Hypothalamus (tissue), 51 donors: ENCODE measurements at regions not wholly inside any gene's neighbourhood (a gene's known extent, or its start where the extent isn't known, plus 50 kb on each side); places are given as distances from the start of the nearest gene placed in this dataset.

Experiments
- DNase-seq, 51 donors: peaks; one replicate each; lab custom pipeline; 2025; lab: John Stamatoyannopoulos, UW

DNA sequence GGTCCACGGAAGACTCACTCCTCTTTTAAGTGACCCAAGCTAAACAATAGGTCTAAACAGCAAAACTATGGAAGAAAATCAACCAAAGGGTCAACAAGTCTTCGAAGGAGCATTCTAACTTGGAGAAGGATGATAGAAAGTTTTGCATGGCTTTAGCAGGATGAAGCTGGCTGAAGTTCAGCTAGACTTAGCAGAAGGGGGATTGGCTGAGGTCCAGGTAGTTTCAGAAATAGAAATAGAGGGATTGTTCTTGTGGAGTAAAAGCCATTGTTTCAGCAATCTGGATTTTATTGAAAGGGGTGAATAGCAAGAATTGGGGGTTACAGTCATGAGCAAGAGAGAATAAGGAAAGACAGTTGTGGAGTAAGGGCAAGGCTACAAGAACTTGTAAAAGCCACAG, 84.7 kb upstream of the TSPAN8 start:
- no peak for DNase-seq

DNA sequence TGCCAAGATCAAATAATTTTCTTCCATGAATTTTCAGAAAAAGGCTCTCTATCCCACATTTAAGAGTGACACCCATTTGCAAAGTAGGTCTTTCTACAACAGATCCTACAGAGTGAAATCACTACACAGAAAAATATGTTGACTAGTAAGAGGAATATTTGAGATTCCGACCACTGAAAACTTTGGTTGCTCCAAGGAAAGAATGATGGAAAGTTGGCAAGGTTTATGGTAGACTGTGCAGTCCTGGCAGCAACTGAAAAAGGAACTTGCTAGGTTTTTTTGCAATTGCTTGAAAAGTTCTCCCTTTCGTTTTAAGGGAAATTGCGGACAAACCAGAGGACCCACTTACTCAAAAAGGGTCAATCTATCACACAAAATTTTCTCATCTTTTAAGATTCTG, 83.1 kb upstream of the TSPAN8 start:
- DNase-seq: no peak

DNA sequence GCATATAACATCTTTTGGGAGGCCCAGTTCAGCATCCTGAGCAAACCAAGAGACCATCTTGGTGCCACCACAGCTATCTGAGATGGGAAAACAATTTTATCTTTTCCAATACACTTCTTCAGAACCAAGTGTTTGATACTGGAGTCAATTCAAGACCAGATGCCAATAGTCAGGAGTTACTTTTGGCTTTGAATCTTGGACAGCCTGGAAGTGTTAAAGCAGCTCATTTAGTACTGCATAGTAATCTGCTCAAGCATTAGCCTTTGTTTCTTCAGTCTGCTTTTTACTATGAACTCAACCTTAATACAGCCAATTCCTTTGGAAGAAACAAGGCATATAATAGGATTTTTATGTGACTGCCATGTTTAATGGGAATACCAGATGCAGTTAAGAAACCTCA, 81.9 kb upstream of the TSPAN8 start:
- DNase-seq: no peak

DNA sequence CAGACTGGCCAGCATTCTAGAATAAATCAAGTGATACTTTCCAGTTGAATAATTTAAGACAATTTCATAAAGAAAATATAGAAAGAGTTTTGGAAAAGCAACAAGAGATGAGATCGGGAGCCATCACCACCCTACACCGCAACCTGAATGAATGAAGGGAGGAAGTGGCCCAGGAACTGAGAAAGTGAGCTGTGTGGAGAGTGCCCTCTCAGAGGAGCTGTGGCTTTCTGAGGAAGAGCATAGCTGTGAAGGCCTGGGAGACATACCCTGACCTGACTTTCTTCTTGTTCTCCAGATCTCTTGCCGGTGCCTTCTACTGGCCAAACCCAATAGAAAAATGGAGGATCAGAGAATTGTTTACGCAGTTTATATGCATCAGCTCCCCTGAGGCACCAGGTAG, 79.3 kb upstream of the TSPAN8 start:
- no peak for DNase-seq

DNA sequence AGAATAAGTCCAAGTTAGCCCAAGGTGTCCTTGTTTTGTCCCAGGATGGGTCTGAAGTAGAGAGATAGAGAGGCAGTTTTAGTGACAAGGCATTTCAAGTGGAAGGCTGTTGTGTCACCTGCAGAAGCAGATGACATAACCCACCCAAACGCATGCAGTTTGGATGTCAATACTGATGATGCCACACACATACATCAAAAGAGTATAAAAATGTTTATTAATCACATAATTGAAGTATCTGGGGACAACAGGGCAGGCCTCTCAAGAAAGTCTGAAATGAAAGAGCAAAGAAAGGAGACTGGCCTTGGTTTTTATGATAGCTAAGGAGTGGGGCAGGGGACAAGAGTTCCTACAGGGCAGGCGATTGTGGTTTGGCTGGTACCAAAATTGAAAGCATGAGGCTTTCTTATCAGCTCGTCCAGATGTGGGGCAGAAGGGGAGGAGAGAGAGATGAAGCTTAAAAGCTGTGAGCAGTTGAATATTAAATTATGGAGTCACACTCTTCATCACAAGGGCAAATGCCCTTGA, 78.4 kb upstream of the TSPAN8 start:
- no peak for DNase-seq

DNA sequence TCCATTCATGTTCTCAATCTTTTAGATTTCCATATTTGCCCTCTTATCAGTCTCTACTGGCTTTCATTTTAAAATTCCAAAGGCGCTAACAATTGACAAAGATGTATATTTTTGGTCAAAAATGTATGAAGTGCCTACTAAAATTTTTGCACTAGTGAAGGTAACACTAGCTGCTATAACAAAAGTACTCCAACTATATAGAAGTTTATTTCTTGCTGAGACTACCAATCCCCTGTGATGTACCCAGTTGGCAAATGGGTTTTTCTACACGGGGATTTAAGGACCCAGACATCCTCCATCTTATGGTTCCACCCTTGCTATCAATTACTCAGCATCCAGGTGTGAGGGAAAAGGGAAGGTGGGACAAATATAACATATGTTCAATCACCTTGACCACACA, 75.3 kb upstream of the TSPAN8 start:
- no peak for DNase-seq

DNA sequence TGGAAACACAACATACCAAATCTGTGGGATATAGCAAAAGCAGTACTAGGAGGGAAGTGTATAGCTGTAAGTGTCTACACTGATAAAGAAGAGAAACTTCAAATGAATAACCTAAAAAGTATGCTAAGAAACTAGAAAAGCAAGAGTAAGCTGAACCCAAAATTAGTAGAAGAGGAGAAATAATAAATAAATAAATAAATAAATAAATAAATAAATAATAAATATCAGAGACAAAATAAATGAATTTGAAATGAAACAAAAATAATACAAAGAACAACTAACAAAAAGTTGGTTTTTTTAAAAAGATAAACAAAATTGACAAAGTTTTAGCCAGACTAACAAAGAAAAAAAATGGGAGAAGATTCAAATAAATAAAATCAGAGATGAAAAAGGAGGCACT, 72.7 kb upstream of the TSPAN8 start:
- DNase-seq: no peak

DNA sequence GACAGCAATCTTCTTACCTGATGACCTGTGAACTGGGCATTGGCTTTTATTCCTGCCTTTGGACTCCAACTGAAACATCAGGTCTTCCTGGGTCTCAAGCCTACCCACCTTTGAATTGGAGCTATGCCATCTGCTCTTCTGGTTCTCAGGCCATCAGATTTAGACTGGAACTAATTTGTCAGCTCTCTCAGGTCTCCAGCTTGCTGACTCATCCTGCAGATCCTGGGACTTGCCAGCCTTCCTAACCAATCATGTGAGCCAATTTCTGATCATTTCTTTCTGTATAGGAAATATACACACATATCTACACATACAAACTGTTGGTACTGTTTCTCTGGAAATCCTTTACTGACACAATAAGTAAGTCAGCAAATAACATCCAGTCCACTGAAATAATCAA, 65.3 kb upstream of the TSPAN8 start:
- no peak for DNase-seq

DNA sequence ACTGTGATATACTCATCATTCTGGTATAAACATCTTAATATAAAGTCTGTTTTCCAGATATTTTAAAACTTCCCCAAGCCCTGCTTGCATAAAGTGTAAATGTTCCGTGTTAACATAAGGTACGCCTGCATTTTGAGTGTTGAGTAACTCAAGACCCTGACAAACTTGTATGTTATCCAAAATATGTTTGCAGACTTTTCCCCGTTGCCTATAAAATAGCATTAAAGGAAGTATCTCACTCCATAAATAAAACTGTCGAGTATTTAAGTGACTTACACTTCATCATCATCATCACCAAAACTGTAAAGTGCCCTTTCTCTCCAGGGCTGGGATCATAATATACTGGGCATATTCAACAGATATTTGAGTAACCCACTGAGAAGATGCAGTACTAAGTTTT, 64.6 kb upstream of the TSPAN8 start:
- DNase-seq: no peak

DNA sequence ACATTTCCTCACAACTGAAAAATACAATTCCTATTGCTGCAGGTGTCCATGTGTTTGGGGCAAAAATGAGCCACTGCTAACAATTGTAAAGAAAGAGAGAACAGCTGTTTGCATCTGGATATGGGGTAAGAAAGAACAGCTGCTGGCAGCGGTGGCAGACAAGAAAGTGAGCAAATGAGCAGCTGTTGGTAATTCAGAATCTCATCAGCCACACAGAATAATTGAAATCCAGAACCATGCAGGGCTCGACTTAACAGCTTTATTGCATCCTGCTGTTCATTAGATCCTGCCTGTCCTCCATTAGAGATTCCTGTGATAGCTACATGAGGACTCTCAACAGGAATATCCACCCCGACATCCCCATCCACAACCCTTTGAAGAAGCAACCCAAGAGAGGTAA, 62.5 kb upstream of the TSPAN8 start:
- DNase-seq: no peak

DNA sequence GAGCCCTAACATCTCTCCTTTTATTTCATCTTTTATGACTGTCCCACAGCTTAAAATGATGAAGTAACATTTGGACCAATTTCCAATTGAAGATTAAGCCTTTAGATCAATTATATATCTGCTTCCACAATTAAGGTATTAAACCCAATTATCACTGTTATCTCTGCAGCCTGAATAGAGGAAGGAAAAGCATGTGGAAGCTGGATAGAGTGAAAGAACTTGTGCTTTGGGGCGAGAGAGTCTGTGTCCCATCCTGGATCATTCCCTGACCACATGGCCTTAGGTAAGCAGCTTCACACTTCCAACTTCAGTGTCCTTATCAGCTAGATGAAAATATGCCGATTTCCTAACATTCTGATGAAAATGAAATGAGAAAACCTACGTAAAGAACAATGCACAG, 61.4 kb upstream of the TSPAN8 start:
- no peak for DNase-seq

DNA sequence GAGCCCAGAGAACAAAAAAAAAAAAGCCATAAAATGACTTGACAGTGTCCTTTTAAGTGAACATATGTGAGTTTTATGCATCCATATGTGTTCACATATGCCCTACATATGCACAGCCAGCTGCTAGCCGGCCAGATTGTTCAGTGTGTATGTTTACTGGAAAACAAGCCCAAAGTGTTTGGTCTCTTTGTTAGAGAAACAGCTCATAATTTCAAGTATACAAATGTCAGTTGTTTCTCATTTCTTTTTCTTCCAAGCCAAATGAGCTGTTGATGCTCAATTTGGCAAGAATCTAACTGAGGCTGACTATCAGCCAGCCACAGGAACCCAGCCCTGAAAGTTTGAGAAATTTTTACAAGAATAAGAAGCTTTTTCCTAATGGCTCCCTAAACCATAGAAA, 60.8 kb upstream of the TSPAN8 start:
- DNase-seq: no peak

DNA sequence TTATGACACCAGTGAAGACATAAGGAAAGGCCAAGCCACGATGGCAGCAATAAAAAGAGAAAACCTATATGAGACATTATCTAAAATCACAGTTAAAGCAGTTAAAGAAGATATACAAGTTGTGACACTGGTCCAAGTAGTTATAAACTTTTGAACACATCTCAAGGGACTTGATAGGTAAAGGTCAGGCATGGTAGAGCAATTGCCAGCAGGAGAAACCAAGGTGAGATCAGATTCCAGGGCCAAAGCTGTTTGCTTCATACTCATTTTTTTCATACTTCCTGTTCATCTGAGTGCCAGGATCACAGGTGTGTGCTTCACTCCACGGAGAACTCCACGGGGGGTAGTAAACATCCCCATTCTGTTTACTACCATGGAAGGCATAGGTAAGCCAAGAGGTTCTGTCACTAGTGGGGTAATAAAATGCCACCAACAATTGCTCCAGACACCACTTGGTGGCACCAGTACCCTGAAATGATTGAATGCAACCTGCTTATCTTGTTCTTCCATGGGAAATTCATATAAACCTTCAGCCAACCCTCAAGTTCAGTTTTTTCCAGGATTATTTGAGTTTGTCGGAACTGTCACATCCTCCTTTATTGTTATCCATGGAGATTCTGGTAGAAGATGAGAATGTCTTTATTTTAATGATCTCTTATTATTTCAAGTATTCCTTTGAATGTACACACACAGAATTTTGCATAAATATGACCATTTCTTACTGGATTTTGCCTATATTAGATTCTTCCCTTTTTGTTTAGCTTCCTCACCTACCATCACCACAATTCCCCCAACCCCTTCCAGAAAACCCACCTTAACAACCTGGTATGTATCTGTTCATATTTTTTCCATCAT, 59.2 kb upstream of the TSPAN8 start:
- peak in 18 of 51 donors; percentile 0 to 51 (median 4) for DNase-seq

DNA sequence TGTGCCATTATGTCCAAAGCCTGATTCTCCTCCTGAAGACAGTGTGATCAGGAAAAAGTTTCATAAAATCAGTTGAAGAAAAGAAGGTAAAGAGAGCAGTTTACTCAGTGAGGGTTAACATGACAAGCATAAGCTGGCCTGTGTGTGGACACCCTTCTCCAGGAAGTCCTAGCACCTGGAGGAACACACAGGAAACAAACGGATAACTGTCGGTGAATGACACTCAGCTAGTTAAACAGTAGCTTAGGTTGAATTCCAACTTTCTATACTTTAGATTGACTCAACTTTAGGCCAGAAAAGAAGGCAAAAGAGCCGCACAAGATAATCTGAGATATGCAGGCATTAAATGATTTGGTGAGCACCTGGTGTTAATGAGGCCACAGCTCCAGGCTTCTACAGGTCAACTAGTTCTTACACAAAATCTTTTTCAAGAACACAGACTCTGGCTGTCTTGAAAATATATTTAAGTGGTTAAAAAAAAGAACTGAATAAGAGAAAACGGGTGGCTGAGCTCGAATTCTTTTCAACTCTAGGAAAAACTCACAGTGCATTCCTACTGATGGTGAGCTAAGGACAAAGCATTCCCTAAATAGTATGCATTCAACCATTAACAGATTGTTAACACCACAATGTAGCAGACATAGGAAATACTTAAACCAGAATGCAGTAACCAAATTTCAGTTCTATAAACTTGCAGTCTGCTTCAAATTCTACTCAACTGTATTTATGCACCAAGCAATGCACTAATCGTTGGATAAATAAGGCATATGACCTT, 56.9 kb upstream of the TSPAN8 start:
- no peak for DNase-seq

DNA sequence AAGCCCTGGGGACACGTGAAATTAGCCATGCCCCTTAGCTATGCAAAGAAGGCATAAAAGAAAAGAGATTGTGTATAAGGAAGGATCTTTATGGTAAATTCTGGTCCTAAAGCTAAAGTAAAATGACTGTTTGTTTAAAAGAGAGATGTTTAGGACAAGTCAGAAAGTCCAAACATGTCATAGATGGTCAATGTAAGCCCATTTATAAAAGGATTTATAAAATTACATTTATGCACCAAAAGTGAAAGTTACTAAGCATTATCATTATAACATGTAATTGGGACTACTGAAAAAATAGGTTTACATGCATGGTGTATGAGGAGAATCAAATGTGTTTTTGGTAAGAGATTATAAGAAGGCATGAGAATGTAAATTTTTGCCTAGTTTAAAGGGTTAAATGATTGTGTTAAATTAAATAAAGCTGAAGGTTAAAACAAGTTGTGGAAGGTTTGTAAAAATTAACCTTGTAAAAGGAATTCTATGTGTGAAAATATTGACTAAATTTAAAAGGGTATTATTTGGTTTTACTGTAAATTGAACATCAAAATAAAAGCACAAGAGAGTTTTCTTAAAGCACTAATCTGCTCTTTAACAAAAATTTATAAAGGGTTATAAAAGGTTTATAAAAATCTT, 50.4 kb upstream of the TSPAN8 start:
- no peak for DNase-seq
